ENCODE measurements at regions not wholly inside any gene's neighbourhood (a gene's known extent, or its start where the extent isn't known, plus 50 kb on each side); places are given as distances from the start of the nearest gene placed in this dataset.

GRCh38 chrX:45750639-45751038, 550.0 kb upstream of the DIPK2B start (continued):
- no peak for TF ChIP-seq NFIC (IDR thresholded peaks at IDR 0.05; ENCODE audit: low read length)
- TF ChIP-seq ZNF766 (CRISPR knock-in tag; IDR thresholded peaks at IDR 0.05; ENCODE audit: borderline replicate concordance): no peak
- no peak for TF ChIP-seq ZNF292 (CRISPR knock-in tag; IDR thresholded peaks at IDR 0.05; ENCODE audit: borderline replicate concordance, low read depth)
- TF ChIP-seq CSRNP1 (CRISPR knock-in tag; IDR thresholded peaks at IDR 0.05): no peak
- TF ChIP-seq CTCF (CRISPR knock-in tag; IDR thresholded peaks at IDR 0.05): no peak
- TF ChIP-seq ZNF839 (CRISPR knock-in tag; IDR thresholded peaks at IDR 0.05; ENCODE audit: borderline replicate concordance): no peak

- no TSS peak for BruUV-seq (replicated peaks)
- DNase-seq (ENCODE audit: low spot score): no peak
- no peak overlapping the region for H3K9ac ChIP-seq (ENCODE audit: insufficient read depth, low read depth, low read length)
- H3K4me3 ChIP-seq (replicated peaks in 1 of 3; ENCODE audit: insufficient read depth in 1 of 3, low read depth in 2 of 3, low read length in 3 of 3): no peak overlapping the region
- intact Hi-C loops (cut with micrococcal nuclease; ENCODE audit: unreplicated experiment): no loop called here
- peaks cover 7% of the 10 kb centered on the region for H3K79me2 ChIP-seq (ENCODE audit: insufficient read depth, low read length)
- ChIA-PET CTCF (ENCODE audit: low intra/inter-chr PET ratio, low total read pairs) (no interaction called here), POLR2A (no interaction called here)
- H3K27ac ChIP-seq (ENCODE audit: extremely low read length, insufficient read depth, low read length): no peak overlapping the region
- in situ Hi-C loops (cut with HindIII; ENCODE audit: extremely low pct_ligation_motif_present, low pct_unique_long_range_greater_than_20kb): loop anchor here (25.0 kb wide), 1 partner anchor 437 kb away; no protein-coding TSS in a partner anchor
- 91% methylated on average over 4 of the region's 4 CpGs for WGBS (ENCODE audit: low lambda C conversion rate)
- no peak for ATAC-seq
- H3K4me2 ChIP-seq (ENCODE audit: low read depth, low read length): no peak overlapping the region
- FAIRE-seq: no peak
- no peaks in the 10 kb centered on the region for H3K9me3 ChIP-seq (ENCODE audit: low read length)
- peaks cover 1 to 5% of the 10 kb centered on the region in 2 experiments; a peak in 2 of 5 replicates for H3K36me3 ChIP-seq (replicated peaks in 1 of 2; ENCODE audit: control insufficient read depth in 1 of 2, insufficient read depth in 2 of 2, low read length in 2 of 2)
- H3K27me3 ChIP-seq (ENCODE audit: control insufficient read depth in 1 of 2, insufficient read depth in 2 of 2, low read length in 2 of 2): no peaks in the 10 kb centered on the region
- TF ChIP-seq KLF15 (CRISPR knock-in tag; IDR thresholded peaks at IDR 0.05; ENCODE audit: borderline replicate concordance) (no peak), ZNF75D (CRISPR knock-in tag; IDR thresholded peaks at IDR 0.05; ENCODE audit: borderline replicate concordance) (no peak), ZNF224 (CRISPR knock-in tag; IDR thresholded peaks at IDR 0.05) (no peak), TRIM24 (CRISPR knock-in tag; IDR thresholded peaks at IDR 0.05) (no peak), ZNF362 (CRISPR knock-in tag; IDR thresholded peaks at IDR 0.05; ENCODE audit: borderline replicate concordance) (no peak), TFDP1 (CRISPR knock-in tag; IDR thresholded peaks at IDR 0.05; ENCODE audit: borderline replicate concordance) (no peak), ZNF414 (CRISPR knock-in tag; IDR thresholded peaks at IDR 0.05) (no peak), HOXA9 (CRISPR knock-in tag; IDR thresholded peaks at IDR 0.05; ENCODE audit: borderline replicate concordance) (no peak), ZNF570 (CRISPR knock-in tag; IDR thresholded peaks at IDR 0.05; ENCODE audit: borderline replicate concordance) (no peak), MED13 (CRISPR knock-in tag; IDR thresholded peaks at IDR 0.05) (no peak), ATF5 (CRISPR knock-in tag; IDR thresholded peaks at IDR 0.05; ENCODE audit: low read depth) (no peak)
- H2AFZ ChIP-seq (ENCODE audit: low read length): no peak overlapping the region
- H4K20me1 ChIP-seq (ENCODE audit: insufficient read depth, low read length): no peaks in the 10 kb centered on the region
- no peaks in the 10 kb centered on the region for H3K4me1 ChIP-seq (ENCODE audit: insufficient read depth, low read length)
Observed at GRCh38 chrX:45749375-45749774, 548.7 kb upstream of the DIPK2B start.
